K562 (cell line): ENCODE measurements at regions not wholly inside any gene's neighbourhood (a gene's known extent, or its start where the extent isn't known, plus 50 kb on each side); places are given as distances from the start of the nearest gene placed in this dataset.

Source experiments
- ATF3 ChIP-seq, 2 experiments: fragments of 450-650 bp in 1 of 2; sonication (generic) in 1 of 2; formaldehyde crosslinking in 1 of 2; IDR thresholded peaks in 1 of 2; conservative IDR thresholded peaks in 1 of 2; 2 replicates each; pipeline versions ENCODE4 v1.6.1 to v1.8.1; 2016 to 2023; ENCODE audit warnings: mild to moderate bottlenecking in 2 of 2, moderate library complexity in 2 of 2, inconsistent platforms in 1 of 2, missing genetic modification reagents in 1 of 2
- CTCFL ChIP-seq: IDR thresholded peaks from 2 replicates; pipeline ENCODE4 v1.6.1; 2011; ENCODE audit warnings: borderline replicate concordance, low read depth, mild to moderate bottlenecking, moderate library complexity, low read length; ENCODE audit not compliant: insufficient read depth, poor library complexity, severe bottlenecking
- DDX20 ChIP-seq: fragments of 450-650 bp; IDR thresholded peaks from 2 replicates; pipeline ENCODE4 v1.6.1; 2016; ENCODE audit warnings: missing genetic modification characterization, low read depth, mild to moderate bottlenecking, missing compliant biosample characterization, moderate library complexity
- FOXM1 ChIP-seq, 2 experiments: fragments of 450-650 bp in 1 of 2; sonication (generic) in 1 of 2; formaldehyde crosslinking in 1 of 2; IDR thresholded peaks; 2 replicates each; pipeline versions ENCODE4 v1.6.1 to v1.9.0; 2017 to 2022; ENCODE audit warnings: low read depth in 2 of 2, mild to moderate bottlenecking in 2 of 2, missing genetic modification reagents in 1 of 2, moderate library complexity in 1 of 2
- FOXP1 ChIP-seq: sonication (generic); formaldehyde crosslinking; IDR thresholded peaks from 2 replicates; pipeline ENCODE4 v1.8.0; 2022; ENCODE audit warnings: mild to moderate bottlenecking, missing genetic modification reagents
- GATAD2B ChIP-seq: fragments of 450-650 bp; IDR thresholded peaks from 2 replicates; pipeline ENCODE4 v1.6.1; 2017; ENCODE audit warnings: mild to moderate bottlenecking, borderline replicate concordance
- HIVEP1 ChIP-seq: fragments of 250-450 bp; sonication (Bioruptor Pico); IDR thresholded peaks from 2 replicates; pipeline ENCODE4 v1.4.0; 2020; ENCODE audit warnings: mild to moderate bottlenecking
- HOXB6 ChIP-seq: fragments of 250-450 bp; sonication (Bioruptor Pico); IDR thresholded peaks from 2 replicates; pipeline ENCODE4 v1.5.1; 2022; ENCODE audit warnings: mild to moderate bottlenecking, borderline replicate concordance
- JUND ChIP-seq, 2 experiments: IDR thresholded peaks; 2 replicates in 1 of 2; 3 replicates in 1 of 2; pipeline ENCODE4 v1.6.1; 2011; ENCODE audit warnings: borderline replicate concordance in 2 of 2, low read depth in 2 of 2, low read length in 2 of 2, improper control_type of control experiment in 1 of 2, missing biosample characterization in 1 of 2, missing genetic modification characterization in 1 of 2, missing genetic modification reagents in 1 of 2
- MED1 ChIP-seq: sonication (generic); formaldehyde crosslinking; IDR thresholded peaks from 2 replicates; pipeline ENCODE4 v1.8.1; 2023; ENCODE audit warnings: missing genetic modification reagents, borderline replicate concordance
- MEF2D ChIP-seq: conservative IDR thresholded peaks from 2 replicates; pipeline ENCODE4 v1.6.1; 2016; ENCODE audit warnings: low read depth, missing genetic modification characterization, missing compliant biosample characterization
- MEIS2 ChIP-seq: fragments of 450-650 bp; IDR thresholded peaks from 2 replicates; pipeline ENCODE4 v1.6.1; 2014; ENCODE audit warnings: mild to moderate bottlenecking; ENCODE audit not compliant: partially characterized antibody
- MIER1 ChIP-seq: fragments of 450-650 bp; IDR thresholded peaks from 2 replicates; pipeline ENCODE4 v1.6.1; 2016; ENCODE audit warnings: antibody characterized with exemption, mild to moderate bottlenecking, low read depth
- NCOA2 ChIP-seq, 2 experiments: fragments of 450-650 bp; IDR thresholded peaks; 2 replicates each; pipeline ENCODE4 v1.6.1; 2018; ENCODE audit warnings: mild to moderate bottlenecking in 2 of 2, moderate library complexity in 1 of 2; ENCODE audit not compliant: partially characterized antibody in 2 of 2
- SLC30A9 ChIP-seq: fragments of 250-450 bp; sonication (Bioruptor Pico); IDR thresholded peaks from 2 replicates; pipeline ENCODE4 v1.8.0; 2022; ENCODE audit warnings: mild to moderate bottlenecking, moderate library complexity
- SMAD1 ChIP-seq: fragments of 150-350 bp; IDR thresholded peaks from 2 replicates; pipeline ENCODE4 v1.6.1; 2014; ENCODE audit warnings: low read length, low read depth; ENCODE audit not compliant: partially characterized antibody
- SMAD3 ChIP-seq: fragments of 450-650 bp; formaldehyde crosslinking; conservative IDR thresholded peaks from 2 replicates; pipeline ENCODE4 v1.4.0; 2020; ENCODE audit warnings: mild to moderate bottlenecking
- TRIM24 ChIP-seq, 2 experiments: fragments of 450-650 bp; IDR thresholded peaks; 2 replicates each; pipeline ENCODE4 v1.6.1; 2016
- USF2 ChIP-seq: sonication (generic); formaldehyde crosslinking; IDR thresholded peaks from 2 replicates; pipeline ENCODE4 v1.5.0; 2020; ENCODE audit warnings: missing genetic modification reagents
- ZC3H11A ChIP-seq: IDR thresholded peaks from 2 replicates; pipeline ENCODE4 v1.6.1; 2012; ENCODE audit warnings: low read depth, low read length, improper control_type of control experiment
- ZC3H4 ChIP-seq: sonication (generic); formaldehyde crosslinking; IDR thresholded peaks from 2 replicates; pipeline ENCODE4 v1.9.0; 2021; ENCODE audit warnings: missing genetic modification reagents, borderline replicate concordance
- ZKSCAN8 ChIP-seq: fragments of 200-800 bp; sonication (Bioruptor generic); IDR thresholded peaks from 2 replicates; pipeline ENCODE4 v1.6.1; 2016; ENCODE audit warnings: missing genetic modification characterization, missing compliant biosample characterization
- ZNF133 ChIP-seq: fragments of 250-450 bp; sonication (Bioruptor Pico); IDR thresholded peaks from 2 replicates; pipeline ENCODE4 v1.4.0; 2020; ENCODE audit warnings: mild to moderate bottlenecking
- ZNF695 ChIP-seq: fragments of 450-650 bp; formaldehyde crosslinking; IDR thresholded peaks from 2 replicates; pipeline ENCODE4 v1.4.0; 2020; ENCODE audit warnings: mild to moderate bottlenecking, moderate library complexity

- TF ChIP-seq CTCFL = no peak
- TF ChIP-seq HIVEP1 = no peak
- TF ChIP-seq GATAD2B = no peak
- no peak for TF ChIP-seq SLC30A9 (CRISPR knock-in tag)
- TF ChIP-seq JUND (IDR thresholded peaks at IDR 0.05; ENCODE audit: borderline replicate concordance, low read depth, low read length) = peak; percentile 53; the same call in 1 of the 2 replicates
- TF ChIP-seq JUND (tag; IDR thresholded peaks at IDR 0.05; ENCODE audit: borderline replicate concordance, low read depth, low read length) = peak; percentile 38; the same call in 2 of the 3 replicates
- TF ChIP-seq ATF3 (IDR thresholded peaks at IDR 0.05) = peak; percentile 24; the same call in 1 of the 2 replicates
- no peak for TF ChIP-seq ATF3 (CRISPR knock-in tag; conservative IDR thresholded peaks at IDR 0.05)
- no peak for TF ChIP-seq ZC3H11A
- no peak for TF ChIP-seq USF2 (CRISPR knock-in tag)
- TF ChIP-seq MIER1 = no peak
- TF ChIP-seq ZC3H4 = no peak
- no peak for TF ChIP-seq ZNF695 (CRISPR knock-in tag)
- peak; percentile 77 for TF ChIP-seq MEF2D (tag)
- no peak for TF ChIP-seq ZNF133 (CRISPR knock-in tag)
- TF ChIP-seq MED1 (CRISPR knock-in tag) = no peak
- peak; percentile 84 to 90 for TF ChIP-seq TRIM24 (IDR thresholded peaks at IDR 0.05)
- no peak for TF ChIP-seq FOXP1 (CRISPR knock-in tag)
- TF ChIP-seq FOXM1 (IDR thresholded peaks at IDR 0.05; ENCODE audit: low read depth) = peak; percentile 79; the same call in 1 of the 2 replicates
- TF ChIP-seq FOXM1 (CRISPR knock-in tag; IDR thresholded peaks at IDR 0.05; ENCODE audit: low read depth) = no peak
- TF ChIP-seq ZKSCAN8 (CRISPR knock-in tag) = peak; percentile 79; the same call in 1 of the 2 replicates
- TF ChIP-seq SMAD1 = no peak
- TF ChIP-seq SMAD3 (CRISPR knock-in tag) = 0 out of 2 replicates have a peak, but pooled peaks have one; percentile 42
- TF ChIP-seq MEIS2 = peak; percentile 45
- TF ChIP-seq NCOA2 (IDR thresholded peaks at IDR 0.05; ENCODE audit: partially characterized antibody in 2 of 2) = no peak
- no peak for TF ChIP-seq HOXB6 (CRISPR knock-in tag)
- 0 out of 2 replicates have a peak, but pooled peaks have one; percentile 11 for TF ChIP-seq DDX20 (tag)
These were observed 154.3 kb downstream of the GOLIM4 start (continued) for GRCh38 chr3:167941234-167941995.
